NCI-H1092 (cell line): ENCODE measurements at regions not wholly inside any gene's neighbourhood (a gene's known extent, or its start where the extent isn't known, plus 50 kb on each side); places are given as distances from the start of the nearest gene placed in this dataset.

Experiments used
- DNase-seq: peaks from one replicate; lab custom pipeline; 2025; lab: John Stamatoyannopoulos, UW

DNA sequence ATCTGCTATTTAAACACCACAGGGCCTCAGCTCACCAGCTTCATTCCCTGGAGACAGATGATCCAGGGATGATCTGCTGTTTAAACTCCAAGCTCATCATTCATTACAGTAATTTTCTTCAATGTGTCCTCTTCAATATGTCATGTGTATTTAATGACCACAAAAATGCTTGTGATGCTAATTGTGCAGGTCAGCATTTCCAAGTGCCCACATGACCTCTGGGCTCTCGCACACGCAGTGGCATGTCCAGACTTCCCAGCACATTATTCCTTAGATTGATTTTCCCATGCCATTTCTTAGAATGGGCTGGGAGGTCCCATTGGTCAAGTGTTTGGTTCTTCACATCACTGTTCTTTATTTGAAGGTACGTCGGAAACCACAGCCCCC, 434.4 kb downstream of the HAO1 start:
- DNase-seq, result no peak

GRCh38 chr20:7516621-7517111, 423.6 kb downstream of the HAO1 start:
- peak; percentile 45 for DNase-seq

DNA sequence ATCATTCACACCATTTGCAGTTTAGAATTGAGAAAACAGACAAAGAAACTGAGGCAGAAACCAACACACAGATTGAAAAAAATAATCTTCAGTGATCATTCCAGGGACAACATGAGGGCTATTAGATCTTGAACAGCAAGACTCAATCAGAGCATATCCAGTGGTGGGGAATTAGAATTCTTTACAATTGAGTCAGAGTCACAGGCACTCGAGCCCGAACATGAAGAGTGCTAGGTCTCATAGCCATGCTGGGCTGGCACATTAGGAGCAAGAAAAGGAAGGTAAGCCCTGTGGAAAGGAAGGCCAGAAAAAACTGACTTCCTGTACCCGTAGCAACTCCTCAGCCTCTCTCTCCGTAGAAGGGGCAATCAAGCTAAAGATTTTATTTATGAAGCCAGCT, 419.9 kb downstream of the HAO1 start:
- DNase-seq, result no peak

GRCh38 chr20:7523288-7523687, 417.0 kb downstream of the HAO1 start:
- no peak for DNase-seq

- DNase-seq, result no peak
Measured at GRCh38 chr20:7540018-7540417, 400.2 kb downstream of the HAO1 start.

DNA sequence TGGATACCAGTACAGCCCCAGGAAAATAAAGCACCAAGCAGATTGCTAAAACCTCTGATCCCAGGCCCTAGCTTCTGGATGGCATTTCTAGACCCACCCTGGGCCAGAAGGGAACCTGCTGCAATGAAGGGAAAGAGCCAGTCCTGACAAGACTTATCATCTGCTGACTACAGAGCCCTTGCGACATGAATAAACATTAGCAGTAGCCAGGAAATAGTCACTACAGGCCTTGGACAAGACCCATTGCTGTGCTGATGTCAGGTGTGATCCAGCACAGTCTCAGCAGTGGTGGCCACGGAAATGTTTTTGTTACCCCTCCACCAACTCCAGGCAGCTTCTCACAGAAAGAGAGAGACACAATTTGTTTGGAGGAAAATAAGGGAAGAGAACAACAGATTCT, 399.3 kb downstream of the HAO1 start:
- DNase-seq, result no peak

- DNase-seq, result no peak
Measured at GRCh38 chr20:7571101-7571500, 369.2 kb downstream of the HAO1 start.

- no peak for DNase-seq
Measured at GRCh38 chr20:7571521-7572055, 368.7 kb downstream of the HAO1 start.

DNA sequence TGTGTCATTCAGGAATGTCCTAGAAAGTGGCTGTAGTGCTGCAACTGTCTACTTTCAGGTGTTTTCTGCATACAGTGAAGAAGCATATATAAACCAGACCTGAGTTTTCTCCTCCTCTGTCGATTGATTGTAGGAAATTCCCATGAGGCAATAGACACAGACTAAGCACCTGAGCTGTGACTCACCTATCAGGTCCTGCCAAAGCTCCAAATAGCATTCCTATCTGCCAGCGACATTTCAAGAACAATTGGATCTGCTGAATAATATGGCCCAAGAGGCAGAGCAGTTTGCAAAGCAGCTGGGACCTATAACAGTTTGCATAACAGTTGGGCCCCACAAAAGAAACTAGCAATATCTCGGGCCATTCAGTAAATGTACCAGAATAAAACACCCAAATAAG, 360.4 kb downstream of the HAO1 start:
- no peak for DNase-seq

DNA sequence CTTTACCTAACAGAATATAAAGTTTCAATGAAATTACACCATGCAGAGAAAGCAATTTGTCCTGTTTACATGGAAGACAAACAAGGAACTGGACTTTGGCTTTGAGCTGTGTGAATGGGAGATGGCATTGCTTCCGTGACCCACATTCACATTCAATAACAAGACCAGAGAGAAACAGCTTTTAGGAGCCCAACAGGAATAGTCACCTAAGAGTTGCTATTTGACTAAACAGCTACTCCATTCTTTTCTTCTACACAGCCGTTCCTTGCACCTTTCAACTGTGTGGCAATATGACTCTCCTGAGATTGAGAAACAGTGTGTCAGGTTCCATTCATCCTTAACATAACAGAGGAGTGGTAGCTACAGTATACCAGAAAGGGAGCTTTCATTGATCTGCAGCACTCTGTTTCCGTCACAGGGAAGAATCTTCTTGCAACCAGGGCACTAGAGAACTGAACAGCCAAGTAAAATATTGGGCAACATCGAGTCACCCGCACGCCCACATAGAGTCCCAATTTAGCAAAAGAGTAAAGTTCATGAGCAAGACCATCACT, 355.1 kb downstream of the HAO1 start:
- no peak for DNase-seq

- DNase-seq, result no peak
Measured at GRCh38 chr20:7586481-7586880, 353.8 kb downstream of the HAO1 start.

DNA sequence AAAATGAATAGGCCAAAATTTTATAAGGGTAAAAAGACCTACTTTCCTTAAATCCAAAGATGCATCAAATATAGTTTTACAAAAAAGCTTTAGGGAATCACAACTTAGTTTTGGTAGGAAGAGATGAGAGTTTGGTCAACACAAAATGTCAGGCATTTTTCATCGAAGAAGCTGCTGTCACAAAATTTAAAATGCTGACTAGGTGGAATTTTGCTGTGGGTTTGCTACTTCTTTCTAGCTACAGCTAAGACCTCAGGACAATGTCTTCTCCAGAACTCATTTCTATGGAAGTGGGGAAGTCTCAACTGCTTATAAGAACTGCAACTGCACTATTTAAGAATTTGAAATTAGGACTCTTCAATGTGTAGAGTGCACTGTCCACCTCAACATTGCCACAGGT, 351.1 kb downstream of the HAO1 start:
- no peak for DNase-seq

GRCh38 chr20:7596541-7596940, 343.7 kb downstream of the HAO1 start:
- DNase-seq, result no peak

DNA sequence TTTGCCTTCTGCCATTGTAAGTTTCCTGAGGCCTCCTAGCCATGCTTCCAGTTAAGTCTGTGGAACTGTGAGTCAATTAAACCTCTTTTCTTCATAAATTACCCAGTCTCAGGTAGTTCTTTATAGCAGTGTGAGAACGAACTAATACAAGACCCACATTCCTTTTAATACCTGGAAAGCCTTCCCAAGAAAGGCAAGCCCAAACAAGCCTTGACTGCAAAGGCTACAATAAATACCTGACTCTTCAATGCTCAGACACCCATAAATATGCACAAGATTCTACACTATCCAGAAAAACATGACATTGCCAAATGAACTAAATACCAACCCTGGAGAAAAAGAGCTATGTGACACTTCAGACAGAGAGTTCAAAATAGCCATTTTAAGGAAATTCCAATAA, 338.8 kb downstream of the HAO1 start:
- DNase-seq, result no peak

DNA sequence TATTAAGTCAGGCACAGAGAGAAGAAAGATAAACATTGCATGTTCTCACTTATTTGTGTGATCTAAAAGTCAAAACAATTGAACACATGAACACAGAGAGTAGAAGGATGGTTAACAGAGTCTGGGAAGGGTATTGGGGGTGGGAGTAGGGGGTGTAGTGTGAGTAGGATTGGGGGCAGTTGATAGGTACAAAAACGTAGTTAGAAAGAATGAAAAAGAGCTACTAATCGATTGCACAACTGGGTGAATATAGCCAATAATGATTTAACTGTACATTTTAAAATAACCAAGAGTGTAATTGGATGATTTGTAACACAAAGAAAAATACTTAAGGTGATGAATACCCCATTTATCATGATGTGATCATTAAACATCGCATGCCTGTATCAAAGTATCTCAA, 333.3 kb downstream of the HAO1 start:
- no peak for DNase-seq

DNA sequence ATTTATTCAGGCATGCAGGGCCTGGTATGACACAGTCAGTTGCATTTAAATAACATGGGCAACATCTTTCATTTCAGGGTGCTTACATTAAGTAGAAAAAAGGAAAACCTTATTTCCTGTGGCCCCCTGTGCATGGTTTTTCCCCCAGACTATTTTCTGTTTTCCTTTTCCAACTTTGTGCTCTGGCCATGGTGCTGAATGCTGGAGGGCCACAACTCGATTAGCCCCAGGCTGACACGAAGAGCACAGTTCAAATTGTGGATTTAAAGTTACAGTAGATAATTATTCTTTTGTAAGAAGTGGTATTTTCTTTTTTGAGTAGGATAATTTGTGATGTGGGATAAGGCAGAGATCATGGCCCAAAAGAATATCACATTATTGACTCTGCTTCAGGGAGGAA, 332.0 kb downstream of the HAO1 start:
- DNase-seq, result no peak

DNA sequence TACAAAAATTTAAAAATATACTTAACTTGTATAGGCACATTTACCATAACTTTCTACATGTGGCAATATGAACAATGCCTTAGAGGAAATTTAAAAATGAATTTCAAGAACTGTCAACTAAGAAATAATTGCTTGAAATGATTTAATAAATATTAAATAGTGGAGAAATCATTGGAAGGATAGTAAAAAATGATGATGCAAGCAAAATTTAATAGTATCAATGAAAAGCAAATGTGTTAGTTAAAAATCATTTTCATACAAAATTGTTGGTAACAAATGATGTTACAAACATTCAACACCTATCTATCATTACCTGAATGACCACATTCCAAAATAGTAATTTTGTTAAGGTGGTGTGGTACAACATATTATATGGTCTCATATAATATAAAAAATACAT, 331.0 kb downstream of the HAO1 start:
- no peak for DNase-seq

- no peak for DNase-seq
Measured at GRCh38 chr20:7610681-7611080, 329.6 kb downstream of the HAO1 start.

DNA sequence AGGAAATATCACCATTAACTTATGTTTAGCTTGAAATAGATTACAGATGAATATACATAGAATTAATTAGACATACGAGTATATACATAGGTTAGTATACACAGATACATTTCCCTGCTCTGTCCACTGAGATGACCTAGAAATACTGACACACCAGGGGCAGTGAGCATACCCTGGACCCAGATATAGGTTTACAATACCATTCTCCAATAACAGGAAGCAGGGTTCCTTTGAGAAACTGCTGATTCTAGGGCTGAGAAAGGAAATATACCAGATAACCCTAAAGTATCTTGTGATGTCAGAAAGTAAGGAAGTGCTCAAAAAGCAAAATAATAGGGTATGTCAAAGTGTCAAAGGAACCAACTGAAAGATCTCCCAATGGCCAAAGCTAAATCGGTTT, 322.5 kb downstream of the HAO1 start:
- DNase-seq, result no peak

- DNase-seq, result no peak
Measured at GRCh38 chr20:7622399-7622961, 317.8 kb downstream of the HAO1 start.

DNA sequence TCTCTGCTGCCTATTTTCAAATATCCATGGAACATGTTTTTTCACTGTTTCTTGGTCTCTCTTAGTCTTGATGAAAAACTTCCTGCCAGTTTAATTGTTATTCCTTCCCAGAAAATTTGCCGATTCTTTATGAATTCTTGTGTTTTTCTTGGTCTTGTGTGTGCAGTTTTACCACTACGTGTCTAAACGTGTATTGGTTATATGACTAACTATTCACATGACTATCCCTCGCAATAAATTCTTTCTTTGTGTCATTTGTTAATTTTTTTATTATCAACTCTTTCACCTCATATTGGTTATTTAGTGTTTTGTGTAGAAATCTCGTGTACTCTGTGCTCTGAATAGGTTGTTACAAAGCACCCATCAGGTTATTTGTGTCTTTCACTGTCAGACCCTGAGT, 315.4 kb downstream of the HAO1 start:
- no peak for DNase-seq

DNA sequence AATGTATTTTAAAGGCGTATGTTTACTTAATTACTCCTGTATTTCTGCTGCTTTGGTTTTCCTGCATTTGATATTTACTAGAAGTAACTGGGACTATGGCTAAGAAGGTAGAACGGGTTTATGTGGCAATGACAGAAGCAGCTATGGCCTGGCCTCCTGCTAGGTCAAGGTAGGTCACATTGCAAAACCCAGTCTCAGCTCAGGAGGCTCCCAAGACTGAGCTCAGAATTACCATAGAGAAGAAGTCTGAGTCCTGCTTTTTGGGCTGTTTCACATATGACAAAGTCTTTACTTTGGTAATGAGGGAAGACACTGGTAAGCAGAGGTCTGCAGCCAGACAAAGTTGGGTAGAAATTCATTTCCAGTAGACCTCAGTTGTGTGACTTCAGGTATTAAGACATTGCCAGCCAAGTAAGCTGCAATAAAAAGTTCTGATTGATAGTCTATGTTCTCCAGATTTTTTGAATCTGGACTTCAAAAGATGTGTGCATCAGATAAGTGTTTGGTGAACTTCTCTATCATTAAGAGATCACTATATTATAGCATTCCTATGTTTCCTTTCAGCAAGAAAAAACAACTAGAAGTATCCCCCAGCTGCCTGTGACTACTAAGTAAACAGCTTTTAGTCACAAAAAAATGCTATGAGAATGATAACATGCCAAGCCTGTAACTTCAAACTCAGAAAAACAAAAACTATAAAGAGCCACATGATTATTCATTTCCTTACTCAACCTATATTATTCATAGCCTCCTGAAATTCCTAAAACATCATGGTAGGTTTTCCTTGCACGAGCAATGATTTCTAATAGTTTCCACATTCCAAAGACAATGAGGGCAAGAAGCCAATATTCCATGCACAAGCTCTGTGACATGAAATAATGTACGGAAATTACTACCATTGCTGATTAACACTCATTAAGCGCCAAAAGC, 312.3 kb downstream of the HAO1 start:
- no peak for DNase-seq

DNA sequence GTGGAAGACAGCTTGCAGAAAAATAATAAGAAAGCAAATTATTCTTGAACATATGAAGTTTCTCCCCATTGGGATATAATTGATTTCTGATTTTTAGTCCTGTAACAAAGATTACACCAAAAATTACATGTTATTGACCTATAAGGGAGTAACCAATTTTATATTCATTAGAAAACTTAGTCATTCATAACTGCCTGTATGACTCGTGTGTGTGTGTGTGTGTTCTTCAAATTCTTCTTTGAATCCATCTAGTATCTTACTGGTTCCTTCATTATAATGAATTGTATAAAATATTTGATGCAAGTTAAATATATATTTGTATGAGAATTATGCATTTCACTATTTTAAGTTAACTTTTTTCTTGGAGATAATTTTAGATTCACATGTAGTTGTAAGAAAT, 310.4 kb downstream of the HAO1 start:
- DNase-seq, result no peak
